ENCODE measurements at regions not wholly inside any gene's neighbourhood (a gene's known extent, or its start where the extent isn't known, plus 50 kb on each side); places are given as distances from the start of the nearest gene placed in this dataset.

- intact Hi-C loops (cut with DNase I; ENCODE audit: low total_unique reads) (loop anchor here (10.0 kb wide), 1 partner anchor 212 kb away; the partner anchor contains the start of gene ATP13A3), in situ Hi-C loops (cut with MboI; ENCODE audit: low sequenced_read_pairs in 4 of 4) (loop anchor here in 1 of 4 donors (10.0 kb wide), 1 partner anchor 128 kb away; no protein-coding TSS in a partner anchor)
- Histone ChIP-seq H3K4me3 (no peak overlapping the region), H3K4me1 (peaks cover 37 to 54% of the 10 kb centered on the region in 2 donors), H3K27ac (peak overlapping the region in 1 of 4 donors; percentile 94), H3K27me3 (no peaks in the 10 kb centered on the region), H3K36me3 (no peaks in the 10 kb centered on the region), H3K9me3 (no peaks in the 10 kb centered on the region)
- TF ChIP-seq CTCF (IDR thresholded peaks at IDR 0.05 in 4 of 5, conservative IDR thresholded peaks at IDR 0.05 in 1 of 5) (no peak), POLR2A (IDR thresholded peaks at IDR 0.05) (no peak)
- no peak for ATAC-seq
- DNase-seq, result no peak
Measured at GRCh38 chr3:194272861-194273742, 78.0 kb downstream of the CPN2 start.

GRCh38 chr3:194273743-194274310, 77.3 kb downstream of the CPN2 start:
- H3K4me3 ChIP-seq, result no peak overlapping the region
- in situ Hi-C loops (cut with MboI; ENCODE audit: low sequenced_read_pairs in 4 of 4) (loop anchor here in 1 of 4 donors (10.0 kb wide), 1 partner anchor 129 kb away; no protein-coding TSS in a partner anchor), intact Hi-C loops (cut with DNase I; ENCODE audit: low total_unique reads) (loop anchor here (10.0 kb wide), 1 partner anchor 211 kb away; the partner anchor contains the start of gene ATP13A3)
- no peaks in the 10 kb centered on the region for H3K9me3 ChIP-seq
- no peaks in the 10 kb centered on the region for H3K27me3 ChIP-seq
- no peaks in the 10 kb centered on the region for H3K36me3 ChIP-seq
- TF ChIP-seq POLR2A (IDR thresholded peaks at IDR 0.05), result no peak
- TF ChIP-seq CTCF (IDR thresholded peaks at IDR 0.05 in 4 of 5, conservative IDR thresholded peaks at IDR 0.05 in 1 of 5), result no peak
- DNase-seq (no peak), ATAC-seq (no peak)
- peaks cover 44 to 61% of the 10 kb centered on the region in 2 donors for H3K4me1 ChIP-seq
- H3K27ac ChIP-seq, result peak overlapping the region in 1 of 4 donors; percentile 53

GRCh38 chr3:194274424-194275085, 76.6 kb downstream of the CPN2 start:
- H3K27me3 ChIP-seq, result no peaks in the 10 kb centered on the region
- intact Hi-C loops (cut with DNase I; ENCODE audit: low total_unique reads), result loop anchor here (10.0 kb wide), 1 partner anchor 210 kb away; the partner anchor contains the start of gene ATP13A3
- ATAC-seq (no peak), DNase-seq (no peak)
- TF ChIP-seq CTCF (IDR thresholded peaks at IDR 0.05 in 4 of 5, conservative IDR thresholded peaks at IDR 0.05 in 1 of 5) (no peak), POLR2A (IDR thresholded peaks at IDR 0.05) (no peak)
- H3K4me1 ChIP-seq, result peaks cover 49 to 61% of the 10 kb centered on the region in 2 donors
- H3K4me3 ChIP-seq, result no peak overlapping the region
- no peaks in the 10 kb centered on the region for H3K9me3 ChIP-seq
- in situ Hi-C loops (cut with MboI; ENCODE audit: low sequenced_read_pairs in 4 of 4), result loop anchor here in 1 of 4 donors (10.0 kb wide), 1 partner anchor 130 kb away; no protein-coding TSS in a partner anchor
- H3K27ac ChIP-seq, result peak overlapping the region; percentile 31 to 53 (median 38)
- no peaks in the 10 kb centered on the region for H3K36me3 ChIP-seq

- Histone ChIP-seq H3K9me3 (no peaks in the 10 kb centered on the region), H3K36me3 (no peaks in the 10 kb centered on the region), H3K27me3 (no peaks in the 10 kb centered on the region), H3K4me3 (no peak overlapping the region), H3K4me1 (peaks cover 46 to 54% of the 10 kb centered on the region in 2 donors), H3K27ac (peak overlapping the region; percentile 31 to 53 (median 38))
- TF ChIP-seq POLR2A (IDR thresholded peaks at IDR 0.05) (no peak), CTCF (IDR thresholded peaks at IDR 0.05 in 4 of 5, conservative IDR thresholded peaks at IDR 0.05 in 1 of 5) (no peak)
- in situ Hi-C loops (cut with MboI; ENCODE audit: low sequenced_read_pairs in 4 of 4), result loop anchor here in 1 of 4 donors (10.0 kb wide), 1 partner anchor 130 kb away; no protein-coding TSS in a partner anchor
- DNase-seq (no peak), ATAC-seq (no peak)
- intact Hi-C loops (cut with DNase I; ENCODE audit: low total_unique reads), result loop anchor here (10.0 kb wide), 1 partner anchor 210 kb away; the partner anchor contains the start of gene ATP13A3
Measured at GRCh38 chr3:194275291-194275690, 75.8 kb downstream of the CPN2 start.

Data from gastrocnemius medialis (tissue), 4 donors.